NCI-H2081 (cell line): ENCODE measurements at regions not wholly inside any gene's neighbourhood (a gene's known extent, or its start where the extent isn't known, plus 50 kb on each side); places are given as distances from the start of the nearest gene placed in this dataset.
"Not testable (repeated sequence)": the region's sequence is repeated elsewhere in the genome, so short reads cannot be mapped to it uniquely, and the experiment has no call there.

Experiments
- DNase-seq, 2 experiments: peaks; one replicate each; lab custom pipeline; 2025; lab: John Stamatoyannopoulos, UW

DNA sequence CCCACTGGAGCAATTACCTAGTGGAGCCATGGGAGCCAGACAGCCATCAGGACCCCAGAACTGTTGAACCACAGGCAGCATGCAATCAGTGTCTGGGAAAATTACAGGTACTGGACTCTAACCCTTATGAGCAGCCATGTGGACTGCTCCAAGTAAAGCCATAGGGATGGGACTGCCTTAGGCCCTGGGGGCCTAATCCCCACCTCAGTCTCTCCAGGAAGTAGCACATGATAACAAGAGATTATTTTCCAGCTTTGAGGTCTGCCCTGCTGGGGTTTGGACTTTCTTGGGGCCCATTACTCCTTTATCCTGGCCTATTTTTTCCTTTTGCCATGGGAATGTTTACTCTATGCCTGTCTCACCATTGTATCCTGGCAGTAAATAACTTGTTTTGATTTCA lies 226.8 kb downstream of the AEBP2 start:
- DNase-seq = no peak

DNA sequence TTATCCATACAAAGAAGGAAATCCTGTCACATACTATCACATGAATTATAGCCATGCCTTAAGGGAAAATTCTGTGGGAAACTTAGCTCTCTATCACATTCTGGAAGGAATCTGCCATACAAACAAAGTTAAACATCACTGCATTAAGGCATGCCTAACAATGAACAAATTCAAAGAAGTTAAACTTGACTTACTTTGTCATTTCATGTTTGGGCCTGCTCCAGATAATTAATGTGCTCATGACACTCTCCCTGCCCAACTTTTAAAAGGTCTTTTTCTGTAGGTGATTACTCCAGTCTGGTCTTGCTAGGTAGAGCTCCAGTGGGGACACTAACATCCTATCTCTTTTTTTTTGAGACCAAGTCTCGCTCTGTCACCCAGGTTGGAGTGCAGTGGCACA lies 230.5 kb downstream of the AEBP2 start:
- DNase-seq = no peak

DNA sequence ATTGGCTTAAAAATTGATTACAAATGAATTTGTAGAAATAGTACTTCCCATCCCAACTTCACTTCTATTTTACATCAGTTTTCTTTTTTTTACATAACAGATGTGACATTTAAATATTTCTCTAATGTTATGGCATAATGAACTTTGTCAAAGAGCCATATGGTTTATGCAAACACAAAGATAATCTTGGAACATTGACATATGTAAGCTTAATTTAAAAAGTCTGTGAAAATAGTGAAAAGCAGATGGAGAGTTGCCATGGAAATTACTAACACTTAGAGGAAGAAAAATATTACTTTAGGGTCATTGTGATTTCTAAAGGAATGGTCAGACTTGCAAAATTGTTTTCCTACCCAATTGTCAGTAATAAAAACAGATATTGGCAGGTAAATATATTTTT lies 232.4 kb downstream of the AEBP2 start:
- DNase-seq = no peak

GRCh38 chr12:19674437-19674836 lies 235.1 kb downstream of the AEBP2 start:
- DNase-seq = no peak

- DNase-seq = no peak
Observed at GRCh38 chr12:19675361-19675760, 236.1 kb downstream of the AEBP2 start.

GRCh38 chr12:19678501-19678900 lies 239.2 kb downstream of the AEBP2 start:
- not testable (repeated sequence) for DNase-seq

GRCh38 chr12:19681007-19681406 lies 241.7 kb downstream of the AEBP2 start:
- no peak for DNase-seq

- no peak for DNase-seq
Observed at GRCh38 chr12:19683178-19683927, 244.1 kb downstream of the AEBP2 start.

GRCh38 chr12:19687371-19687770 lies 248.1 kb downstream of the AEBP2 start:
- no peak for DNase-seq

- no peak for DNase-seq
Observed at GRCh38 chr12:19688532-19688931, 249.2 kb downstream of the AEBP2 start.

GRCh38 chr12:19689226-19689625 lies 249.9 kb downstream of the AEBP2 start:
- DNase-seq = no peak

- peak; percentile 32 to 81 for DNase-seq
Observed at GRCh38 chr12:19689801-19690472, 250.6 kb downstream of the AEBP2 start.

DNA sequence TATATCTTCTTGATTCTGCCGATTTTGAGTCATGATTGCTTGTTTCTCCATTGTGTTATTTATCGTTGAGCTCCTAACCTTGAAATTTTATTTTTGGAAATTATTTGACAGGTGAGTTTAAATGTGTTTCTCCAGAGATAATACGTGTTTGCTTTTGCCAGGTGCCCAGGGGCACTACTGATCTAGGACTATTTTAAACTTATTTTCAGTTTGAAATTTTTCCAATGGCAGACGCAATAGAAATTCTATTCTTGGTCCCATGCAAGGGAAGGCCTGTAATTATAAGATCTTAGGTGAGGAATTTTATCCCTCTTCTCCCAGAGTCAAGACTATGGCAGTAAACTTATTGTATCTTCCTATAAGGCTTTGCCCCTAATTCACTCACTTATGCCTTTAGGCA lies 252.8 kb downstream of the AEBP2 start:
- DNase-seq = no peak

GRCh38 chr12:19692566-19692965 lies 253.3 kb downstream of the AEBP2 start:
- no peak for DNase-seq

DNA sequence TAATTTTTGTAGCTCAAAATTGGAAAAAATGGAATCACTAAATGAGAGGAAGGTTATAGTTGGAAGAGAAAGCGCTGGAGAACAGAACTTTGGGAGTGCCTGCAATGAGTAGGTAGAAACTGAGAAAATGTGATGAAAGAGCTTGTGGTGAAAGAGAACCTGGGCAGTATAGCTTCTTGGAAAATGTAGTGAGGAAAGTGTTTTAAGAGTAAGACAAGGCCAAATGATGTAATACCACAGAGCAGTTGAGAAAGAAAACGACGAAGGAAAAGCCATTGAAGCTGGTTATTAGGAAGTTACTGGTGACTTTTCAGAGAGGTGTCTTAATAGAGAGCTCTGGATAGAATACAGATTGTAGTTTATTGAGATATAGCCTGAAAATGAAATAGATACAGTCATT lies 255.3 kb downstream of the AEBP2 start:
- no peak for DNase-seq

GRCh38 chr12:19695244-19696098 lies 256.2 kb downstream of the AEBP2 start:
- DNase-seq = no peak

DNA sequence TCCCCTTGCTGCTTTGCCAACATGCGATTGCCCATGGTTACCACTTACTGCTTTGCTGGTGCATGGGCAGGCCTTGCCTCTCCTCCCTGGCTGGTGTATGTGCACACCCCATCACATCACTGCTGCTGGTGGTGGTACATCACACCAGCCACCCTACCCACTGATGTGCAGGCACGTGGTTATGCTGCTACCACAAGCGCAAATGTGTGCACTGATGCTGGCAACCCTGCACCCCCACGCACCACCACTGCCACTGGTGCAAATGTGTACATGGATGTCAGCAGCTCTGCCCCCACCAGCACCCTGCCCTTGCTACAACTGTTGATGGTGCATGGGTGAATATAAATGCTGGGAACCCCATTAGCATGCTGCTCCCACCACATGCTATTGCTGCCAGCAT lies 261.7 kb downstream of the AEBP2 start:
- no peak for DNase-seq

DNA sequence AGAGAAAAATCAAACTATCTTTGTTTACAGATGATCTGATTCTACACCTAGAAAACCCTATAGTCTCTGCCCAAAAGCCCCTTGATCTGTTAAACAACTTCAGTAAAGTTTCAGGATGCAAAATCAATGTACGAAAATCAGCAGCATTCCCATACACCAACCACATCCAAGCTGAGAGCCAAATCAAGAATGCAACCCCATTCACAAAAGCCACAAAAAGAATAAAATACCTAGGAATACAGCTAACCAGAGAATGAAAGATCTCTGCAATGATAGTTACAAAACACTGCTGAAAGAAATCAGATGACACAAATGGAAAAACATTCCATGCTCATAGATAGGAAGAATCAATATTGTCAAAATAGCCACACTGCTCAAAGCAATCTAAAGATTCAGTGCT lies 265.7 kb downstream of the AEBP2 start:
- DNase-seq = no peak

GRCh38 chr12:19706936-19707335 lies 267.6 kb downstream of the AEBP2 start:
- DNase-seq = no peak

- no peak for DNase-seq
Observed at GRCh38 chr12:19707948-19708409, 268.7 kb downstream of the AEBP2 start.

- DNase-seq = no peak
Observed at GRCh38 chr12:19709889-19710288, 270.6 kb downstream of the AEBP2 start.
